SJCRH30 (cell line): ENCODE measurements at regions not wholly inside any gene's neighbourhood (a gene's known extent, or its start where the extent isn't known, plus 50 kb on each side); places are given as distances from the start of the nearest gene placed in this dataset.

Experiments
- DNase-seq, 2 experiments: peaks; one replicate each; pipeline ENCODE4 v3.0.0-alpha.2; 2015 to 2020
- H3K27ac ChIP-seq: fragments of 250-450 bp; sonication (Bioruptor Pico); 2 replicates; pipeline ENCODE4 v1.5.1; 2020; ENCODE audit warnings: mild to moderate bottlenecking, moderate library complexity
- H3K27me3 ChIP-seq: fragments of 250-450 bp; sonication (Bioruptor Pico); 2 replicates; pipeline ENCODE4 v1.5.1; 2020; ENCODE audit warnings: mild to moderate bottlenecking, moderate library complexity
- H3K36me3 ChIP-seq: fragments of 250-450 bp; sonication (Bioruptor Pico); 2 replicates; pipeline ENCODE4 v1.5.1; 2020; ENCODE audit warnings: mild to moderate bottlenecking, moderate library complexity
- H3K4me1 ChIP-seq: fragments of 250-450 bp; sonication (Bioruptor Pico); 2 replicates; pipeline ENCODE4 v1.5.1; 2020; ENCODE audit warnings: mild to moderate bottlenecking, moderate library complexity
- H3K4me3 ChIP-seq: fragments of 250-450 bp; sonication (Bioruptor Pico); 2 replicates; pipeline ENCODE4 v1.5.1; 2020; ENCODE audit warnings: mild to moderate bottlenecking, moderate library complexity
- H3K9me3 ChIP-seq: fragments of 250-450 bp; sonication (Bioruptor Pico); replicated peaks from 2 replicates; pipeline ENCODE4 v1.5.1; 2020; ENCODE audit warnings: mild to moderate bottlenecking, moderate library complexity

DNA sequence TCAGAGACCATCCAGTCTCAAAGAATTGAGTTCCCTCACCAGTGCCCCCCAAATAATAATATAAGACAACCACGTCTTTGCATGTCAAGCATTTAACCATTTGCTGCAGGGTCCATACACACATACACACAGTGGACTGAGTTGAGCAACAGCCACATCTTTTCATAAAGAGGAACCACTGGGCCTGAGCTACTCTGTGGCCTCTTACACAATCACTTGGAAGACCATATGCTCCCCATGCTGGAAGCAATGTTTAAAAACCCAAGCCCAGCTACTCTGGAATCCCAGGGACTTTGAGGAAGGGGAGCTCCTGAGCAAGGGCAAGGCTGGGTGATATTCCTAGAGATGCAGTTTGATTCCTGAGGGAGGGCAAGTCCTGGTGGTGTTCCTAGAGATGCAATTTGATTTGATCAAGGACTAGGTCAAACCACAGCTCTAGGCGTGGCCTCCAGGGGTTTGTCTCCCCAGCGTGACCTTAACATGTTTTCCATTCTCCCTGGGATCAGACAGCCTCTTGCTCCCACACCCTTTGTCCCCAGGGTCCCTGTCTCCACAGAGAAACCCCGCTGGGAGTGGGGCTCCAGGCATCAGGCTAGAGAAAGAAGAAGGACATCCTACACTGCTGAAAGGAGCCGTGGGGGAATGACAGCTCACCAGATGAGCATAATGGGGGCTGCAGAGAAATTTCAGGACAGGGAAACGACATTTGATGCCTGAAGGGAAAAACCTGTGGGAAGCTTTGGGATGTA is 376.2 kb upstream of the MGMT start:
- H3K27me3 ChIP-seq = no peaks in the 10 kb centered on the region
- no peak overlapping the region for H3K27ac ChIP-seq
- no peak for DNase-seq
- no peaks in the 10 kb centered on the region for H3K9me3 ChIP-seq
- H3K4me1 ChIP-seq = no peaks in the 10 kb centered on the region
- H3K36me3 ChIP-seq = no peaks in the 10 kb centered on the region
- no peak overlapping the region for H3K4me3 ChIP-seq

DNA sequence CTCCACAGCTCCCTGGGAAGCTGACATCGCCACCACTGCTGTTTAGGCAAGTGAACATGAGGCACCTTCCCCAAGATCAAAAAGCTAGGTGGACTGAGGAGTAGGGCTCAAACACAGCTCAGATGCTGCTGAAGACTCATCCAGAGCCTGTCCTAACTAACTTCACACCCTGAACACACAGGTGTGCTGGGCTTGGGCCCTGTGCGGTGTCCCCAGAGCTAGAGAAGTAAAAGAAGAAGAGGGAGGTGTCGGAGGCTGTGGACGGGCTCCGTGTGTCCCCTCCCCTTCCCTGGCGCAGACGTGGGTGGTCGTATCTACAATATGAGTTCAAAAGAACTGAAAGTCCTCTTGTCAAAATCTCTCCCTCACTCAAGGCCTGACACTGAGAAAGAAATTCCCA is 373.4 kb upstream of the MGMT start:
- Histone ChIP-seq H3K4me1 (no peaks in the 10 kb centered on the region), H3K4me3 (no peak overlapping the region), H3K27me3 (no peaks in the 10 kb centered on the region), H3K9me3 (no peaks in the 10 kb centered on the region), H3K36me3 (no peaks in the 10 kb centered on the region), H3K27ac (no peak overlapping the region)
- no peak for DNase-seq

DNA sequence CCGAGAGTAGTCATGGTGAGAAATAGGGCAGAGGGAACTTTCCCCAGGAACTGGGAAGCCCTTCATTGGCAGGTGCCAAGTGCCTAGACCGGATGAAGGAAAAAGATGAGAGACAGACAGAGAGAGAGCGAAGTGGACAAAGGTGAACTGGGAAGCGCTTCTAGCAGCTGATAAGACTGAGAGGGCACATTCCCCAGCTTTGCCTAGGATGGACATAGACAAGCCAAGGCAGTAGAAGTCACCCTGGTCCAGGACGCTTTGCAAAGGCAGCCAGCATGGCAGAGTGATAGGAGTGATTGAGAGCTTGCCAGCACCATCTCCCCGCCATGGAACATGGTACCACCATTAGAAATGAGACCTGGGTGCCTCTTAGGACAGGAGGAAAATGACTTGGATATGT is 372.8 kb upstream of the MGMT start:
- DNase-seq = no peak
- Histone ChIP-seq H3K9me3 (no peaks in the 10 kb centered on the region), H3K27me3 (no peaks in the 10 kb centered on the region), H3K4me3 (no peak overlapping the region), H3K36me3 (no peaks in the 10 kb centered on the region), H3K27ac (no peak overlapping the region), H3K4me1 (no peaks in the 10 kb centered on the region)

DNA sequence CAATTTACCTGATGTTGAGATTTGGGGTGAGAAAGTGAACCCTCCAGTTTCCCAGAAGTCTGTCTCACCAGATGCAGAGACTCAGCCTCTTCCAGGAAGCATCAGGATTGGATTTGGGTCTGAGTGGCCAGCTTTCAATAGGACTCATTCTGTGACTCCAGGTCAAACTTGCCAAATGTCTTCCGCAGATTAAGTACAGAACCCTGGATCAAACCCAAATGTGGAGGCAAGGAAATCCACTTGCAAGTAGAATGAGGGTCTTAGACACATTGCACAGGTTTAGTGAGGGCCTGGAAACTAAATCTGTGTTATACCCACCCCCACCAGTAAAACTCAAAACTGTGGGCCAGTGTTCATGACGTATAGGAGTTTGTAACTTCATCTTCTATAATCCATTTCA is 372.2 kb upstream of the MGMT start:
- no peak for DNase-seq
- H3K9me3 ChIP-seq = no peaks in the 10 kb centered on the region
- no peak overlapping the region for H3K27ac ChIP-seq
- H3K36me3 ChIP-seq = no peaks in the 10 kb centered on the region
- no peaks in the 10 kb centered on the region for H3K27me3 ChIP-seq
- no peak overlapping the region for H3K4me3 ChIP-seq
- no peaks in the 10 kb centered on the region for H3K4me1 ChIP-seq

DNA sequence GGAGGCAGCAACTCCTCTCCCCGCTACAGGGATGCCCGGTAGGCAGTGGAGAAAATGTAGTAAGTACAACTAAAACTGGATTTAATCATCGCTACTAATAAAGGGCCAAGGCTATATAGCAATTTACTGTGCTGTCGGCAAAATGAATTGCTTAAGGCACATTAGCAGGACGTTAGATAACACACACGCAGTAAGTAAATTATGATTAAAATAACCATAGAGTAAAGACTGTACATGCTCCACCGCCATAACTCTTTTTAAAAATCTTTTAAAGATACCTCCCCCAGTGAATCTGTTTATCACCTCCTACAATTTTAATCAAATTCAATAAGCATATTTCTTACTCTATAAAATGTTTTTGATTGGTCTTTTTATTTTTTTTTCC is 371.4 kb upstream of the MGMT start:
- H3K36me3 ChIP-seq = no peaks in the 10 kb centered on the region
- H3K4me3 ChIP-seq = no peak overlapping the region
- no peaks in the 10 kb centered on the region for H3K27me3 ChIP-seq
- H3K4me1 ChIP-seq = no peaks in the 10 kb centered on the region
- H3K9me3 ChIP-seq = no peaks in the 10 kb centered on the region
- DNase-seq = no peak
- H3K27ac ChIP-seq = no peak overlapping the region

DNA sequence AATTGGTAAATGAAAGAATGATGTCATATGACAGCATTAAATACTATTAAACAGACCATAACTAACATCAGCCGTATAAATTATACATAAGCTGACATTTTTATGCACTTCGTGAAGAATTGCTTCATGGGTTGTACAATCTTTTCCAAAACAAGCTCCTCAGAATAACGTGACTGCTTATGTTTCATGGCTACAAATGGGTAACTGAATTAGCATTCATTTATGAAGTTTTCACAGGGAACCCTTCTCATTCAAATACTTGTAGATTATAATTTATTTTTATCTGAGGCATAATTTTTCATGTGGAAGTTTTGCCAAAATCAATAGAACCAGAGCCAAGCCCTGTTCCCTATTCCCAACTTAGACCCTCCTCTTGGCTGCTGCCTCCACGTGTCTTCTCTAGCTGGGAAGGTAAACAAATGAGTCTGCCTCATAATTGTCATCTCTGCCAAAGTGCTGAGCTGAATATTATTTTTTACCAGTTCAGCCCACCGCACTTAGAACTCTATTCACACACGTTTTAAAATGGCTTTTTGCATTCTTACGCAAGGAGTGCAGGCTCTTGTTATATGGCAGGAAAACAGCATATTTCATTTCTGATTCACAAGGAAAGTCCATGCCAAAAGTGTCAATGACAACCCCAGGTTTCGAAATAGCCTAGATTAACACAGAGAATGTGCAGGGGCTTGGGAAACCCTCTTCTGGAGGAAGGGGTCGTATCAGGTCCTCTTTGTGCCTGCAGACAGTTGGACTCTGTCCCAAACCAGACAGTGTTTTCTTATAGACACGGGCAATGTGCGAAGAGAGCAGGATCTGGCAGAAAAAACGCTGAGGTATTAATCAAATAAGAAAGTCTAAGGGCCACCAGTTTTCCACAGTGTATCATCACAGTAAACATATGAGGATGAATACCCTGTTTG is 370.7 kb upstream of the MGMT start:
- DNase-seq = no peak

DNA sequence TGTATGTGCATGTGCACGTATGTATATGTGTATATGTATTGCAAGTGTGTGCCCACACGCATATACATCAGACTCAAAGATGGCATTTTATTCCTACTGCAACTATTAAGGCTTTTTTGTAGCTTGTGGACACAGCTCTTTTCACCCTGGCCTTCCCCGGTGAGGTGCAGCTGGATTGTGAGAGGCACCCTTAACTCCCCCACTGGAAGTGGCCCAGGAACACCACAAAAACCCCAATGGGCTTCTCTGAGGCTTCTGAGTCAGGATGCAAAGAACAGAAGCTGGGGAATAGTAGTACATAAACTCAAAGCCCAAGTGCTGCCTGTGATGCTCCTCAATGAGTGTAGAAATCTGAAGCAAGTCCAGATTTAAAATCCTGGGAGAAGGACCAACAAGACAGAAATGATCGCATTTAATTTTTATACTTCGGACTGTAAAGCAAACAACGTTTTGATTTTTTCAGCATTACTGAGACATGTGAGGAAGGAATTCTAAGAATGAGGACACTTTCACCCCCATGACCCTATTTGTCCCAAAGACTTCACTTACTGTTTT is 369.2 kb upstream of the MGMT start:
- no peaks in the 10 kb centered on the region for H3K4me1 ChIP-seq
- no peaks in the 10 kb centered on the region for H3K36me3 ChIP-seq
- H3K9me3 ChIP-seq = no peaks in the 10 kb centered on the region
- H3K4me3 ChIP-seq = no peak overlapping the region
- H3K27ac ChIP-seq = no peak overlapping the region
- no peak for DNase-seq
- no peaks in the 10 kb centered on the region for H3K27me3 ChIP-seq

More for the DNA sequence above, 370.7 kb upstream of the MGMT start:
- Histone ChIP-seq H3K36me3 (no peaks in the 10 kb centered on the region), H3K27me3 (no peaks in the 10 kb centered on the region), H3K4me3 (no peak overlapping the region), H3K9me3 (no peaks in the 10 kb centered on the region), H3K4me1 (no peaks in the 10 kb centered on the region), H3K27ac (no peak overlapping the region)

DNA sequence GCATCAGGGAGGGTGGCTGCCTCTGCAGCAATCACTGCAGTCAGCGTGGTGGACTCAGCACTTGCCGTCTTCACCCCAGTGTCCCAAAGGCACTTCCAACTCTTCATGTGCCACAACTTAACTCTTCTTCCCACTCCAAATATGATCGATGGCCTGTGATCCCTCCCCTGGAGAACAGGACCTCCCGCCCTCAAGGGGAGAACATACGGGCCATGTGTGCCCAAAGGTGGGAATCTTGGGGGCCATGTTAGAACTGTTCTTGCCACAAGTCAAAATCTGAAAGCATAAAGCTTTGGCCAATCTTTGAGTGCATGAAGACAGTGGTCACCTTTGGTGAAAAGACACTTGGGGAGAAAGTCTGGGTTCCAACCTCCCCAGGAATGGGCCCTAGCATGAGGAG is 368.5 kb upstream of the MGMT start:
- Histone ChIP-seq H3K4me3 (no peak overlapping the region), H3K27ac (no peak overlapping the region), H3K27me3 (no peaks in the 10 kb centered on the region), H3K4me1 (no peaks in the 10 kb centered on the region), H3K36me3 (no peaks in the 10 kb centered on the region), H3K9me3 (no peaks in the 10 kb centered on the region)
- DNase-seq = no peak

DNA sequence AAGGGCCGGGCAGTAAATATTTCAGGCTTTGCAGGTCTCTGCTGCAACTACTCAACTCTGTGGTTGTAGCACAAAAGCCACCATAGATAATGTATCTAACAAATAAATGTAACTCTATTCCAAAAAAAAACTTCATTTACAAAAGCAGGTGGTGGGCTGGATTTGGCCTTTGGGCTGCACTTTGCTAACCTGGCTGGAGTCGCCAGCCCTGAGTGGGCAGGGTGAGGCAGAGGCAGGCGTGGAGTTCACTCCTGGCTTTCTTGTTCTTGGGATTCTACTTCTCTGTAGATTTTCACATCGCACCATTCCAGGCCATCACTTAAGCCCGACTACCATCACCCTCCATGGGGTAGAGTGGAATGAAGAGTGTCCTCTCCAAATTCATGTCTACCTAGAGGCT is 367.6 kb upstream of the MGMT start:
- DNase-seq = no peak

DNA sequence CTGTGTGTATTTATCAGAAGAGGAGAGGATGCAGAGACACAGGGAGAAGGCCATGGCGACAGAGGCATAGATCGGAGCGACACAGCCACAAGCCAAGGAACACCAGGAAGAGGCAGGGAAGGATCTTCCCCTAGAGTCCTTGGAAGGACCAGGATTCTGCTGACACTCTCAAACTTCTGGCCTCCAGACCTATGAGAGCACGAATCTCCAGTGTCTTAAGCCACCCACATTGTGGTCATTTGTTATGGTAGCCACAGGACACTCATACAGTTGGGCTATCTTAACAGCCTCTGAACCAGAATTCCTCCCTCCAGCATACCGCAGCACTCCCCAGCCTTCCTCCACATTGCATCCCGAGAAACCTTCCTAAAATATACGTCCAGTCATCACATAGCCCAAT is 367.0 kb upstream of the MGMT start:
- Histone ChIP-seq H3K9me3 (no peaks in the 10 kb centered on the region), H3K4me1 (no peaks in the 10 kb centered on the region), H3K27me3 (no peaks in the 10 kb centered on the region), H3K4me3 (no peak overlapping the region), H3K36me3 (no peaks in the 10 kb centered on the region), H3K27ac (no peak overlapping the region)
- no peak for DNase-seq

More for the DNA sequence above, 367.6 kb upstream of the MGMT start:
- no peaks in the 10 kb centered on the region for H3K36me3 ChIP-seq
- H3K4me1 ChIP-seq = no peaks in the 10 kb centered on the region
- no peak overlapping the region for H3K27ac ChIP-seq
- H3K9me3 ChIP-seq = no peaks in the 10 kb centered on the region
- no peaks in the 10 kb centered on the region for H3K27me3 ChIP-seq
- H3K4me3 ChIP-seq = no peak overlapping the region

DNA sequence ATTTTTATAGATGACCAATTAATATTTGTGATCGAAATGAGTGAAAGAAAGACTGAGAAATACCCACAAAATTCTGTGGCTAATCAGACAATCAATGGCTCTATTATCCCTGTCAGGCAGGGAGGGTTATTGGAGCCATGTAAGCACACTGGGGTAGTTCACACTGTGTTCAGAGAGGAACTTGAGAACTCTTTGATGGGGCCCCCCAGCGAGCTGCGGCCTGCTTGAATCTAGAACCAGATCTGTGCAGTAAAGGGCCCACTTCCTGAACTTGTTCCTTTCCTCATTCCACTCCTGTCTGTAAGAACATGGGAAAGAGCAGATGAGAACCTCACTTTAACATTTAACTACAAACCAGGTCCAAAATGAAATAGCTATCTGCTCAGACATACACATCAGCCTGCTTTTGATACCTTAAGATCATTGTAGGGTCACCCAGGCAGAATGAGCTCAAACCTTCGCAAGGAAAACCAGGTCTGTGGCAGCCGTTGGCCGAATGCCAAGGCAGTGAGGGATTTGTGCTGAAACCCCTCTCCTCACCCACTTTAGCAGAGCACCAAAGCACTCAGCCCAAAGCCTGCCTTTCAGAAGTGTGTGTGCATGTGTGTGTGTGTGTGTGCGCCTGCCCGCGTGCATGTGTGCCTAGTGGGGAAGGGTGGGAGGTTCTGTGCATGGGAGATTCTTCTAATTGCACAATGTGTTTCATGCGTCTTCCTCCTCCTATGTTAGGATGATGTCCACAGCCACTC is 365.6 kb upstream of the MGMT start:
- H3K9me3 ChIP-seq = no peaks in the 10 kb centered on the region
- H3K27me3 ChIP-seq = no peaks in the 10 kb centered on the region
- no peak overlapping the region for H3K27ac ChIP-seq
- H3K36me3 ChIP-seq = no peaks in the 10 kb centered on the region
- peak; percentile 7 to 23 for DNase-seq
- H3K4me3 ChIP-seq = no peak overlapping the region
- H3K4me1 ChIP-seq = no peaks in the 10 kb centered on the region

DNA sequence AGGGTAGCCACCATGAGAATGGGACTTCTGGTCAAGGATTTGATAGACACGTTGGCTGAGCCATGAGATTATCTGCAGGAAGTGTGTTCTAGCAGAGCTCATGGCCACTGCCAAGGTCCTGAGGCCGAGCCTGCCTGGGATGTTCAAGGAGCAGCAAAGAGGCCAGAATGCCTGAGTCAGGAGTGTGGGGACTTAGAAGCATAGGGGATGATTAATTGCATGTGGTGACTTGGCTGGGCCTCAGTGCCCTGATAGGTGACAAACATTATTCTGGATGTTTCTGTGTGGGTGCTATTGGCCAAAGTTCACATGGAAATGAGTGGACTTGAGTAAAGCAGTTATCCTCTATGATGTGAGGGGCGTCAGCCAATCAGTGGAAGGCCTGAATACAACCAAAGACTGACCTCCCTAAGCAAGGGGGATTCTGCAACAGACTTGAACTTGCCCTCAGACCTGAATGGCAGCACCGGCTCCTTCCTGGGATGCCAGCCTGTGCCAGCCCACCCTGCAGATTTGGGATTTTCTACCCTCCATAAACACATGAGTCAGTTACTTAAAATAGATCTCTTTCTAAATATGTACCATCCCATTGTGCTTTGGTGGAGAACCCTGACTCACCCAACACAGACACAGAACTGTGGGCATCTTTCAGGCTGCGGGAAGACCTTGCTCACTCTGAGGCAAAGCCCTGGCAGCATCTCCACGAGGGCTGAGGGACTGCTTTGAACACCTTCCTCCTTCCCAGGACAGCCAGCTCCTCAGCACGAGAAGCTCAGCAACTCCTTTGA is 363.9 kb upstream of the MGMT start:
- no peak for DNase-seq
- Histone ChIP-seq H3K36me3 (no peaks in the 10 kb centered on the region), H3K27ac (no peak overlapping the region), H3K27me3 (no peaks in the 10 kb centered on the region), H3K4me3 (no peak overlapping the region), H3K4me1 (no peaks in the 10 kb centered on the region), H3K9me3 (no peaks in the 10 kb centered on the region)

DNA sequence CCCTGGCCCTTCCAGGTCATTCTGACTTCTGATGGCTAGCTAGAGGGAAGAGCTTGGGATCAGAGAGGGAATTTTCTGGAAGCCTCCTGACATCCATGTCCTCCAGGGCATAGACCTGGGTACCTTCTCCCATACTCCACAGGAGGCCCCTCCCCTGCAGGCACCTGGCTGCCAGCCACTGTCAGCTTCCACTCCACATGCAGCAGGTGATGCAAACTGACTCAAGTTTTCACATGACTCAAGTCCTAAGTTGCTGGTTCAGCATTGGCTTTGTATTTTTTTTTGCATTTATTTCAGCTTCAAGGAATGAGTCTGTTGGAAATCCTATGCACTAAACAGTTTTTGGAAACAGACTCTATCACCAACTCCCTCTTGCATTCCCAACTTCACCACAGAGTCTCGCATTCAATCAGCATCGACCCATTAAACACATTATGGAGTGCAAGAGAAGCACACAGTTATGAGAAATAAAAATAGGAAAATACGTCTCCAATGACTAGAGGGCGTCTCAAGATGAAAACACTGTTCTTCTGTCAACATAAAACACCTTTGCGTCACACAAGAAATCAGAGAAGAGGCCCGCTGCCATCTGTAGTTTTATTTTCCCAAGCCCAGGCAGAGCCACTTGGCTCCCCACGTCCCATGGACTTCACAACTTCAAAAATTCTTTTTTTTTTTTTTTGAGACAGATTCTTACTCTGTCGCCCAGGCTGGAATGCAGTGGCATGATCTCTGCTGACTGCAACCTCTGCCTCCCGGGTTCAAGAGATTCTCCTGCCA is 362.6 kb upstream of the MGMT start:
- Histone ChIP-seq H3K9me3 (no peaks in the 10 kb centered on the region), H3K27ac (no peak overlapping the region), H3K4me3 (no peak overlapping the region), H3K27me3 (no peaks in the 10 kb centered on the region), H3K4me1 (no peaks in the 10 kb centered on the region), H3K36me3 (no peaks in the 10 kb centered on the region)
- DNase-seq = no peak

DNA sequence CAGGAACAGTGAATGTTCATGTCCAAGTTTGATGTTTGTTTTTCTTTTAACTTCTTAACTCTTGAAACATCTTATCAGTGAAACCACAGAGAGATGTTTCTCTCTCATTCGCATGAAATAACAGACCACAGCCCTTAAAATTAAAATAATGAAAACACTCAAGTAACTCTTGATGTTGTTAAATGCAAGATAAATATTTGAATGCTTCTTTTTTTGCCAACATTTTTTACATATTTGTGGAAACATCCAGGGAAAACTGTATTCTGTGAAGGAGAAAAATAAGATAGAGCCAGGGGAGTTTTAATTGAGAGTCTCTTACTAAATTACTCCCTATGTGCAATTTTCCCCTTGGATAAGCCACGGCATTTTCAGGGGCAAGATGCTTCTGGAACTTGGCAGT is 361.8 kb upstream of the MGMT start:
- no peaks in the 10 kb centered on the region for H3K36me3 ChIP-seq
- H3K9me3 ChIP-seq = no peaks in the 10 kb centered on the region
- H3K27ac ChIP-seq = no peak overlapping the region
- no peak overlapping the region for H3K4me3 ChIP-seq
- no peaks in the 10 kb centered on the region for H3K4me1 ChIP-seq
- DNase-seq = no peak
- no peaks in the 10 kb centered on the region for H3K27me3 ChIP-seq
